WTC11 (cell line): ENCODE measurements at regions not wholly inside any gene's neighbourhood (a gene's known extent, or its start where the extent isn't known, plus 50 kb on each side); places are given as distances from the start of the nearest gene placed in this dataset.

Source experiments
- ATAC-seq: fragments of 200-7000 bp; cut with Tn5 transposase; 2 replicates; pipeline ENCODE4 v1.10.0; 2021; ENCODE audit warnings: mild to moderate bottlenecking, moderate library complexity
- CTCF ChIA-PET: fragments of 300-600 bp; sonication (Branson Sonifier 250); formaldehyde crosslinking; loops from one replicate; lab custom pipeline; 2021; ENCODE audit warnings: antibody characterized with exemption; lab: Charles Lee
- POLR2A ChIA-PET: fragments of 350-600 bp; sonication (Branson Sonifier 250); formaldehyde crosslinking; loops from one replicate; lab custom pipeline; 2021; ENCODE audit warnings: antibody characterized with exemption; lab: Charles Lee
- DNase-seq: peaks from one replicate; pipeline ENCODE4 v3.0.0; 2021; ENCODE audit warnings: low spot score
- H3K27ac Mint-ChIP-seq: 2 replicates; pipeline ENCODE4 v1.8.0; 2021; ENCODE audit warnings: mixed read lengths
- H3K27me3 Mint-ChIP-seq: 2 replicates; pipeline ENCODE4 v1.8.0; 2021; ENCODE audit warnings: low read depth, mild to moderate bottlenecking, moderate library complexity, mixed read lengths
- H3K36me3 Mint-ChIP-seq: 2 replicates; pipeline ENCODE4 v1.8.0; 2021; ENCODE audit warnings: mixed read lengths
- H3K4me1 Mint-ChIP-seq: 2 replicates; pipeline ENCODE4 v1.8.0; 2022; ENCODE audit warnings: mixed read lengths
- H3K4me3 Mint-ChIP-seq: 2 replicates; pipeline ENCODE4 v1.8.0; 2021; ENCODE audit warnings: mild to moderate bottlenecking, moderate library complexity, mixed read lengths
- H3K9me3 Mint-ChIP-seq: 2 replicates; pipeline ENCODE4 v1.8.0; 2021; ENCODE audit warnings: mixed read lengths
- AR ChIP-seq: fragments of 250-450 bp; sonication (Bioruptor Pico); IDR thresholded peaks from 2 replicates; pipeline ENCODE4 v1.9.0; 2021; ENCODE audit warnings: mild to moderate bottlenecking
- CREB1 ChIP-seq: sonication (generic); formaldehyde crosslinking; IDR thresholded peaks from 2 replicates; pipeline ENCODE4 v1.8.0; 2023; ENCODE audit warnings: mild to moderate bottlenecking, missing genetic modification reagents
- CREM ChIP-seq: sonication (generic); formaldehyde crosslinking; IDR thresholded peaks from 2 replicates; pipeline ENCODE4 v1.8.1; 2022; ENCODE audit warnings: mild to moderate bottlenecking, missing genetic modification reagents, moderate library complexity
- E2F5 ChIP-seq: sonication (generic); formaldehyde crosslinking; IDR thresholded peaks from 2 replicates; pipeline ENCODE4 v1.8.1; 2022; ENCODE audit warnings: mild to moderate bottlenecking, moderate library complexity, missing genetic modification reagents
- GABPB1 ChIP-seq: sonication (generic); formaldehyde crosslinking; IDR thresholded peaks from 2 replicates; pipeline ENCODE4 v1.8.1; 2023; ENCODE audit warnings: mild to moderate bottlenecking, missing genetic modification reagents
- GRHL2 ChIP-seq: fragments of 250-450 bp; sonication (Bioruptor Pico); IDR thresholded peaks from 2 replicates; pipeline ENCODE4 v1.8.0; 2022; ENCODE audit warnings: mild to moderate bottlenecking, moderate library complexity; ENCODE audit not compliant: insufficient replicate concordance, severe bottlenecking
- JAZF1 ChIP-seq: fragments of 250-450 bp; sonication (Bioruptor Pico); IDR thresholded peaks from 2 replicates; pipeline ENCODE4 v1.9.0; 2021; ENCODE audit warnings: moderate library complexity, mild to moderate bottlenecking, inconsistent platforms
- OVOL2 ChIP-seq: fragments of 250-450 bp; sonication (Bioruptor Pico); IDR thresholded peaks from 2 replicates; pipeline ENCODE4 v1.9.0; 2021; ENCODE audit warnings: mild to moderate bottlenecking, borderline replicate concordance
- SP1 ChIP-seq: sonication (generic); formaldehyde crosslinking; conservative IDR thresholded peaks from 2 replicates; pipeline ENCODE4 v1.8.1; 2022; ENCODE audit warnings: missing genetic modification reagents
- TP53 ChIP-seq: sonication (generic); formaldehyde crosslinking; IDR thresholded peaks from 2 replicates; pipeline ENCODE4 v1.8.1; 2023; ENCODE audit warnings: mild to moderate bottlenecking, missing genetic modification reagents
- USF1 ChIP-seq: sonication (generic); formaldehyde crosslinking; IDR thresholded peaks from 2 replicates; pipeline ENCODE4 v1.8.0; 2022; ENCODE audit warnings: mild to moderate bottlenecking, missing genetic modification reagents
- ZNF121 ChIP-seq: sonication (generic); formaldehyde crosslinking; IDR thresholded peaks from 2 replicates; pipeline ENCODE4 v1.8.0; 2023; ENCODE audit warnings: missing genetic modification reagents
- ZNF219 ChIP-seq: sonication (generic); formaldehyde crosslinking; IDR thresholded peaks from 2 replicates; pipeline ENCODE4 v1.8.0; 2023; ENCODE audit warnings: missing genetic modification reagents, mild to moderate bottlenecking, borderline replicate concordance
- ZNF263 ChIP-seq: sonication (generic); formaldehyde crosslinking; IDR thresholded peaks from 2 replicates; pipeline ENCODE4 v1.8.1; 2022; ENCODE audit warnings: low read depth, mild to moderate bottlenecking, moderate library complexity, missing genetic modification reagents
- ZNF532 ChIP-seq: fragments of 250-450 bp; sonication (Bioruptor Pico); IDR thresholded peaks from 2 replicates; pipeline ENCODE4 v1.9.0; 2021; ENCODE audit warnings: mild to moderate bottlenecking, borderline replicate concordance
- ZNF671 ChIP-seq: fragments of 250-450 bp; sonication (Bioruptor Pico); IDR thresholded peaks from 2 replicates; pipeline ENCODE4 v1.8.0; 2021; ENCODE audit warnings: mild to moderate bottlenecking
- TF ChIP-seq, protein P1 (sequence below): sonication (generic); formaldehyde crosslinking; IDR thresholded peaks from 2 replicates; pipeline ENCODE4 v1.8.1; 2022; ENCODE audit warnings: mild to moderate bottlenecking, missing genetic modification reagents, moderate library complexity, borderline replicate concordance
- TF ChIP-seq, protein P2 (sequence below): fragments of 250-450 bp; sonication (Bioruptor Pico); IDR thresholded peaks from 2 replicates; pipeline ENCODE4 v1.8.0; 2021; ENCODE audit warnings: mild to moderate bottlenecking
- TF ChIP-seq, protein P3 (sequence below): sonication (generic); formaldehyde crosslinking; IDR thresholded peaks from 2 replicates; pipeline ENCODE4 v1.8.0; 2023; ENCODE audit warnings: missing genetic modification reagents, mild to moderate bottlenecking, borderline replicate concordance

GRCh38 chr1:230591678-230592077 lies 50.6 kb upstream of the COG2 start:
- no peak overlapping the region for H3K27ac Mint-ChIP-seq
- DNase-seq (no peak), ATAC-seq (no peak)
- H3K9me3 Mint-ChIP-seq, result peaks cover 20% of the 10 kb centered on the region
- peaks cover 16% of the 10 kb centered on the region for H3K4me1 Mint-ChIP-seq
- CTCF ChIA-PET, result no interaction called here
- TF ChIP-seq, protein P1, sequence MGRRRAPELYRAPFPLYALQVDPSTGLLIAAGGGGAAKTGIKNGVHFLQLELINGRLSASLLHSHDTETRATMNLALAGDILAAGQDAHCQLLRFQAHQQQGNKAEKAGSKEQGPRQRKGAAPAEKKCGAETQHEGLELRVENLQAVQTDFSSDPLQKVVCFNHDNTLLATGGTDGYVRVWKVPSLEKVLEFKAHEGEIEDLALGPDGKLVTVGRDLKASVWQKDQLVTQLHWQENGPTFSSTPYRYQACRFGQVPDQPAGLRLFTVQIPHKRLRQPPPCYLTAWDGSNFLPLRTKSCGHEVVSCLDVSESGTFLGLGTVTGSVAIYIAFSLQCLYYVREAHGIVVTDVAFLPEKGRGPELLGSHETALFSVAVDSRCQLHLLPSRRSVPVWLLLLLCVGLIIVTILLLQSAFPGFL (CRISPR knock-in tag), result no peak
- TF ChIP-seq ZNF219 (CRISPR knock-in tag) (no peak), CREM (CRISPR knock-in tag) (no peak), GABPB1 (CRISPR knock-in tag) (no peak), ZNF263 (CRISPR knock-in tag) (no peak), ZNF121 (CRISPR knock-in tag) (no peak), USF1 (CRISPR knock-in tag) (no peak), CREB1 (CRISPR knock-in tag) (no peak), ZNF671 (CRISPR knock-in tag) (no peak), SP1 (no peak)
- TF ChIP-seq, protein P2, sequence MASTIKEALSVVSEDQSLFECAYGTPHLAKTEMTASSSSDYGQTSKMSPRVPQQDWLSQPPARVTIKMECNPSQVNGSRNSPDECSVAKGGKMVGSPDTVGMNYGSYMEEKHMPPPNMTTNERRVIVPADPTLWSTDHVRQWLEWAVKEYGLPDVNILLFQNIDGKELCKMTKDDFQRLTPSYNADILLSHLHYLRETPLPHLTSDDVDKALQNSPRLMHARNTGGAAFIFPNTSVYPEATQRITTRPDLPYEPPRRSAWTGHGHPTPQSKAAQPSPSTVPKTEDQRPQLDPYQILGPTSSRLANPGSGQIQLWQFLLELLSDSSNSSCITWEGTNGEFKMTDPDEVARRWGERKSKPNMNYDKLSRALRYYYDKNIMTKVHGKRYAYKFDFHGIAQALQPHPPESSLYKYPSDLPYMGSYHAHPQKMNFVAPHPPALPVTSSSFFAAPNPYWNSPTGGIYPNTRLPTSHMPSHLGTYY (CRISPR knock-in tag), result no peak
- peaks cover 4% of the 10 kb centered on the region; the same call in 1 of the 2 replicates for H3K36me3 Mint-ChIP-seq
- POLR2A ChIA-PET, result no interaction called here
- H3K27me3 Mint-ChIP-seq, result peaks cover 5% of the 10 kb centered on the region
- no peak overlapping the region for H3K4me3 Mint-ChIP-seq

DNA sequence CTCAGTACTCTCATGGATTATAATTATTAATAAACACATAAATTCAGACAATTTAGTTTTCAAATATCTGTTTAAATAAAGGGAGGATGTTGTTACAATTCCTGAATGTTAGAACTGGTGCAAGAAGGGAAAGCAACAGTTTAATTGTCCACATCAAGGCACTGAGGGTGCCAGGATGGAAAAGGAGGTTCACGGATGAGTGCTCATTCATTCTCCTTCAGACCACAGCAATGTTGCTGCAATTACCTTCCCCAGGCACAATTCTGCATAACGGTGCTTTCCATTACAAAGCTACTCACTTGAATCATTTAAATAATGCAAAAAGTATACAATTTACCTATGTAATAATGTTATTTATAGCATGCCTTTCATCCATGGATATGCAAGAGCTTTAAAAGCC lies 52.3 kb upstream of the COG2 start:
- no peak for ATAC-seq
- Mint-ChIP-seq H3K9me3 (peaks cover 27% of the 10 kb centered on the region), H3K36me3 (peaks cover 5% of the 10 kb centered on the region), H3K27ac (no peak overlapping the region), H3K4me1 (peaks cover 17% of the 10 kb centered on the region), H3K27me3 (peaks cover 5% of the 10 kb centered on the region), H3K4me3 (no peak overlapping the region)
- DNase-seq, result no peak
- ChIA-PET CTCF (no interaction called here), POLR2A (no interaction called here)
- no peak for TF ChIP-seq GRHL2 (CRISPR knock-in tag)
- TF ChIP-seq TP53 (CRISPR knock-in tag), result no peak
- no peak for TF ChIP-seq GABPB1 (CRISPR knock-in tag)
- TF ChIP-seq JAZF1 (CRISPR knock-in tag), result no peak
- TF ChIP-seq, protein P3, sequence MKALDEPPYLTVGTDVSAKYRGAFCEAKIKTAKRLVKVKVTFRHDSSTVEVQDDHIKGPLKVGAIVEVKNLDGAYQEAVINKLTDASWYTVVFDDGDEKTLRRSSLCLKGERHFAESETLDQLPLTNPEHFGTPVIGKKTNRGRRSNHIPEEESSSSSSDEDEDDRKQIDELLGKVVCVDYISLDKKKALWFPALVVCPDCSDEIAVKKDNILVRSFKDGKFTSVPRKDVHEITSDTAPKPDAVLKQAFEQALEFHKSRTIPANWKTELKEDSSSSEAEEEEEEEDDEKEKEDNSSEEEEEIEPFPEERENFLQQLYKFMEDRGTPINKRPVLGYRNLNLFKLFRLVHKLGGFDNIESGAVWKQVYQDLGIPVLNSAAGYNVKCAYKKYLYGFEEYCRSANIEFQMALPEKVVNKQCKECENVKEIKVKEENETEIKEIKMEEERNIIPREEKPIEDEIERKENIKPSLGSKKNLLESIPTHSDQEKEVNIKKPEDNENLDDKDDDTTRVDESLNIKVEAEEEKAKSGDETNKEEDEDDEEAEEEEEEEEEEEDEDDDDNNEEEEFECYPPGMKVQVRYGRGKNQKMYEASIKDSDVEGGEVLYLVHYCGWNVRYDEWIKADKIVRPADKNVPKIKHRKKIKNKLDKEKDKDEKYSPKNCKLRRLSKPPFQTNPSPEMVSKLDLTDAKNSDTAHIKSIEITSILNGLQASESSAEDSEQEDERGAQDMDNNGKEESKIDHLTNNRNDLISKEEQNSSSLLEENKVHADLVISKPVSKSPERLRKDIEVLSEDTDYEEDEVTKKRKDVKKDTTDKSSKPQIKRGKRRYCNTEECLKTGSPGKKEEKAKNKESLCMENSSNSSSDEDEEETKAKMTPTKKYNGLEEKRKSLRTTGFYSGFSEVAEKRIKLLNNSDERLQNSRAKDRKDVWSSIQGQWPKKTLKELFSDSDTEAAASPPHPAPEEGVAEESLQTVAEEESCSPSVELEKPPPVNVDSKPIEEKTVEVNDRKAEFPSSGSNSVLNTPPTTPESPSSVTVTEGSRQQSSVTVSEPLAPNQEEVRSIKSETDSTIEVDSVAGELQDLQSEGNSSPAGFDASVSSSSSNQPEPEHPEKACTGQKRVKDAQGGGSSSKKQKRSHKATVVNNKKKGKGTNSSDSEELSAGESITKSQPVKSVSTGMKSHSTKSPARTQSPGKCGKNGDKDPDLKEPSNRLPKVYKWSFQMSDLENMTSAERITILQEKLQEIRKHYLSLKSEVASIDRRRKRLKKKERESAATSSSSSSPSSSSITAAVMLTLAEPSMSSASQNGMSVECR (CRISPR knock-in tag), result no peak
- no peak for TF ChIP-seq AR (CRISPR knock-in tag)
- no peak for TF ChIP-seq OVOL2 (CRISPR knock-in tag)
- no peak for TF ChIP-seq ZNF219 (CRISPR knock-in tag)
- no peak for TF ChIP-seq ZNF121 (CRISPR knock-in tag)
- no peak for TF ChIP-seq ZNF532
- TF ChIP-seq E2F5 (CRISPR knock-in tag), result no peak
